ENCODE measurements at regions not wholly inside any gene's neighbourhood (a gene's known extent, or its start where the extent isn't known, plus 50 kb on each side); places are given as distances from the start of the nearest gene placed in this dataset.

- Histone ChIP-seq H3K9me3 (replicated peaks; ENCODE audit: insufficient read depth, low read length) (no peaks in the 10 kb centered on the region), H3K9me2 (replicated peaks; ENCODE audit: insufficient read depth, low read length) (no peaks in the 10 kb centered on the region), H3K79me2 (ENCODE audit: low read length) (no peaks in the 10 kb centered on the region), H3K4me1 (ENCODE audit: low read length) (no peaks in the 10 kb centered on the region), H3K36me3 (replicated peaks; ENCODE audit: insufficient read depth, low read length) (no peaks in the 10 kb centered on the region), H2AFZ (ENCODE audit: low read length) (no peak overlapping the region), H4K20me1 (ENCODE audit: insufficient read depth, low read length) (no peaks in the 10 kb centered on the region), H3K9ac (ENCODE audit: low read length) (no peak overlapping the region), H3K27ac (ENCODE audit: low read length) (no peak overlapping the region), H3K4me3 (ENCODE audit: low read length) (no peak overlapping the region), H3F3A (ENCODE audit: insufficient read depth, low read length) (no peaks in the 10 kb centered on the region), H3K27me3 (replicated peaks; ENCODE audit: insufficient read depth, low read length) (no peaks in the 10 kb centered on the region), H3K4me2 (ENCODE audit: low read depth, low read length) (no peak overlapping the region)
- no peak for TF ChIP-seq EZH2phosphoT487 (IDR thresholded peaks at IDR 0.05; ENCODE audit: low read length)
- no peak for TF ChIP-seq CTCF (IDR thresholded peaks at IDR 0.05; ENCODE audit: low read length)
- no peak for TF ChIP-seq EZH2 (optimal IDR thresholded peaks at IDR 0.05; ENCODE audit: low read depth, low read length)
- DNase-seq, result no peak
Measured at GRCh38 chr18:56453631-56454030, 184.8 kb downstream of the TXNL1 start.

- Histone ChIP-seq H3K36me3 (replicated peaks; ENCODE audit: insufficient read depth, low read length) (no peaks in the 10 kb centered on the region), H3K79me2 (ENCODE audit: low read length) (no peaks in the 10 kb centered on the region), H3K9ac (ENCODE audit: low read length) (no peak overlapping the region), H3K9me3 (replicated peaks; ENCODE audit: insufficient read depth, low read length) (no peaks in the 10 kb centered on the region), H3K4me3 (ENCODE audit: low read length) (no peak overlapping the region), H3K27me3 (replicated peaks; ENCODE audit: insufficient read depth, low read length) (no peaks in the 10 kb centered on the region), H3F3A (ENCODE audit: insufficient read depth, low read length) (no peaks in the 10 kb centered on the region), H4K20me1 (ENCODE audit: insufficient read depth, low read length) (no peaks in the 10 kb centered on the region), H3K27ac (ENCODE audit: low read length) (no peak overlapping the region), H3K4me1 (ENCODE audit: low read length) (no peaks in the 10 kb centered on the region), H3K9me2 (replicated peaks; ENCODE audit: insufficient read depth, low read length) (no peaks in the 10 kb centered on the region), H3K4me2 (ENCODE audit: low read depth, low read length) (no peak overlapping the region), H2AFZ (ENCODE audit: low read length) (no peak overlapping the region)
- no peak for DNase-seq
- no peak for TF ChIP-seq EZH2phosphoT487 (IDR thresholded peaks at IDR 0.05; ENCODE audit: low read length)
- TF ChIP-seq CTCF (IDR thresholded peaks at IDR 0.05; ENCODE audit: low read length), result no peak
- TF ChIP-seq EZH2 (optimal IDR thresholded peaks at IDR 0.05; ENCODE audit: low read depth, low read length), result no peak
Measured at GRCh38 chr18:56451188-56451587, 187.2 kb downstream of the TXNL1 start.

GRCh38 chr18:56448751-56449150, 189.6 kb downstream of the TXNL1 start:
- Histone ChIP-seq H3K9me2 (replicated peaks; ENCODE audit: insufficient read depth, low read length) (no peaks in the 10 kb centered on the region), H3K36me3 (replicated peaks; ENCODE audit: insufficient read depth, low read length) (no peaks in the 10 kb centered on the region), H3K4me2 (ENCODE audit: low read depth, low read length) (no peak overlapping the region), H3K9ac (ENCODE audit: low read length) (no peak overlapping the region), H2AFZ (ENCODE audit: low read length) (no peak overlapping the region), H3F3A (ENCODE audit: insufficient read depth, low read length) (no peaks in the 10 kb centered on the region), H3K4me1 (ENCODE audit: low read length) (no peaks in the 10 kb centered on the region), H3K4me3 (ENCODE audit: low read length) (no peak overlapping the region), H3K79me2 (ENCODE audit: low read length) (no peaks in the 10 kb centered on the region), H3K27ac (ENCODE audit: low read length) (no peak overlapping the region), H4K20me1 (ENCODE audit: insufficient read depth, low read length) (no peaks in the 10 kb centered on the region), H3K27me3 (replicated peaks; ENCODE audit: insufficient read depth, low read length) (no peaks in the 10 kb centered on the region), H3K9me3 (replicated peaks; ENCODE audit: insufficient read depth, low read length) (no peaks in the 10 kb centered on the region)
- DNase-seq, result no peak
- TF ChIP-seq EZH2phosphoT487 (IDR thresholded peaks at IDR 0.05; ENCODE audit: low read length) (no peak), EZH2 (optimal IDR thresholded peaks at IDR 0.05; ENCODE audit: low read depth, low read length) (no peak), CTCF (IDR thresholded peaks at IDR 0.05; ENCODE audit: low read length) (no peak)

Measured in MM.1S (cell line).